WI38 (cell line): ENCODE measurements at regions not wholly inside any gene's neighbourhood (a gene's known extent, or its start where the extent isn't known, plus 50 kb on each side); places are given as distances from the start of the nearest gene placed in this dataset.
"Not testable (repeated sequence)": the region's sequence is repeated elsewhere in the genome, so short reads cannot be mapped to it uniquely, and the experiment has no call there.

ENCODE experiments used
- H3K4me3 ChIP-seq: 2 replicates; pipeline ENCODE4 v1.5.1; 2011; ENCODE audit warnings: low read depth, mild to moderate bottlenecking, control low read depth, low read length
- CTCF ChIP-seq: IDR thresholded peaks from 2 replicates; pipeline ENCODE4 v1.5.1; 2012; ENCODE audit warnings: low read depth, mild to moderate bottlenecking, control low read depth, low read length

DNA sequence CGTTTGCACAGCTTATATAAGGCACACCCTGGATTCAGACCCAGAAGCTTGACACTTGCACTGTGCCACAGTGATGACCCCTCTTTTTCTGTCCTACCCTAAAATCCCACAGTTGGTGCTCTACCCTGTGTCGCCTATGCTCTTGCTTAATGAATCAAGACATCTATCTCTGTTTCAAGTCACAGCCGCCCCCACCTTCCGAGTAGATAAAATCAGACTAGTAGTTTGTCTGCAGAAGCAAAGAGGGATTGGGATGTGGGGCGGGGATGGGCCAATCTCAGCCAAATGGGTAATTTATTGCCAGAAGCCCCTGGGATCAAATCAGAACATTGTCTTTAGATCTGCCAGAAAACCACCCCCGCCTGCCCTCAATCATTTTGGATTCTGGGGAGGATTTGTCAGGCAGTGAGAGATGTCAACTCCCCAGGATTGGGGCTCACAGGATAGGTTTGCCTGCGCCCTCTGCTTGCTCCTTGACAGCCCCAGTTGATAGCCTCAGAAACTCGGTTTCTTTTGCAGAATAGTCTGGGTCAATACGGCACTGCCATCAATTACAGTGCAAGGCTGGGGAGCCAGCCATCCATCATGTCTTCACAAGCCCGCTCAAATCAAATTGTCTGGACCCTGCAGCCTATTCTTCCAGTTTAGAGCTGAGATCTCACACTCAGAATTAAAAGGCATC, 520.8 kb downstream of the GRIN2A start:
- no peak for TF ChIP-seq CTCF
- H3K4me3 ChIP-seq, result no peak overlapping the region

- H3K4me3 ChIP-seq, result no peak overlapping the region
- no peak for TF ChIP-seq CTCF
These were observed 518.6 kb downstream of the GRIN2A start for GRCh38 chr16:9663588-9663987.

DNA sequence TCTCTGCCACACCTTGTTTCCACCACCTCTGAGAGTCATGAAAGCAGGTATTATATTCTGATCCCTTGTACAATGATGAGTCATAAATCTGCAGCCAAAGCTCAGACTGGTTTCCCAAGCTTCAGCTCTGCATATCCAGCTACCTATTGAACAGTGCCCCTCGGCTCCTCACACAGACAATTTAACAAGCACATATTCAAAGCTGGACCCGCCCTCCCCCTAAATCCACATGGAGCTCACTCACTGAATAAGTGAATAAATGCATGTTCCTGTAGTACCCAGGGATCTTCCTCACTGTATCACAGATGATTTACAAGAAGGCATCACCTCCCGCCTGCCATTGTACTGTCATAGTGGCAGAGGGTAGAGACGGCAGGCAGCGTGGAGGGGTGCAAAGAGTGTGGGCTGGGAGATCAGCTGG, 516.4 kb downstream of the GRIN2A start:
- no peak for TF ChIP-seq CTCF

DNA sequence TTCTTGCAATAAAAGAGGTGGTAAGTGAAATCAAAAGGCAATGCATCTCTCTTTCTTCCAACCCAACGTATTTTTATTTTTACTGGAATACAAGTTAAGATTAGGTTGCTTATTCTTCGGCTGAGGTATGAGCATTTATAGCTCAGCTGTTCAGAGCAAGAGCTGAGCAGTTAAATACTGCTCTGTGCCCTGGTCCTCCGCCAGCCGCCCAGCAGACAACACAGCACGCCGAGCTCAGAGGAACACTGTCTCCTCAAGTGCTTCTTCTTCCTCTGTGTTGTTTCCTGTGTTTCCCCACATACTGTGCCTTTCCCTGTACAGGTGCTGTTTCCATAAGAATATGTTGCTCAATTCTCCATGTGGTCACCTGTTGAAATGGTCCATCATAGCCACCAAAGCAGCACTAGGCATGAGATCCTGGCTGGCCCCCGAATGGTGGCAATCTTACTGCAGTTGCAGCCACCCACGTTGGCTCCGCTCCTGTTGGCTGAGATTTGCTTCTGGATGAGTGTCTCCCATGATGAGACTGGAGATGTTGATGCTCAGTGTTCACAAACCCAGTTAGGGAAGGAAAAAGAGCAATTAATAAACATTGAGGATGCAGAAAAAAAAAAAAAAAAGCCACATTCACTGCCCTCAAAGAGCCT, 515.3 kb downstream of the GRIN2A start:
- H3K4me3 ChIP-seq, result no peak overlapping the region
- TF ChIP-seq CTCF, result no peak

More for the DNA sequence above, 516.4 kb downstream of the GRIN2A start:
- H3K4me3 ChIP-seq, result no peak overlapping the region

DNA sequence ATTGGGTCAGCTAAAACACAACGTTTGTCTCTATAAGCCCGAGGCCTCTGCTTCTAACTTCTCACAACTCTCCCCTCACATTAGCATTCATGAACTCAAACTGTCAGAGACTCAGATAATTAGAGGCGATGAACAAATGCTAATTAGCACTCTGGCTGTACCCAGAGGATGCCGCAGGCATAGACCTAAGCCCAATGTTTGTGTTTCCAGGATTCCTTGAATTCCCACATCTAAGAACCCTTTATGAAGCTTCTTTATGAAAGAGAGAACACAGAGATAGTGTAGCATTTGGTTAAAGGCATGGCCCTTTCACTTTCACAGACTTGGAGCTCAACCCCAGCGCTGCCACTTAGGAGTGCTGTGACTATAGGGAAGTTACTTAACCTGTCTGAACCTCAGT, 512.2 kb downstream of the GRIN2A start:
- H3K4me3 ChIP-seq, result no peak overlapping the region
- no peak for TF ChIP-seq CTCF

- H3K4me3 ChIP-seq, result not testable (repeated sequence)
These were observed 511.6 kb downstream of the GRIN2A start for GRCh38 chr16:9670616-9671015.

DNA sequence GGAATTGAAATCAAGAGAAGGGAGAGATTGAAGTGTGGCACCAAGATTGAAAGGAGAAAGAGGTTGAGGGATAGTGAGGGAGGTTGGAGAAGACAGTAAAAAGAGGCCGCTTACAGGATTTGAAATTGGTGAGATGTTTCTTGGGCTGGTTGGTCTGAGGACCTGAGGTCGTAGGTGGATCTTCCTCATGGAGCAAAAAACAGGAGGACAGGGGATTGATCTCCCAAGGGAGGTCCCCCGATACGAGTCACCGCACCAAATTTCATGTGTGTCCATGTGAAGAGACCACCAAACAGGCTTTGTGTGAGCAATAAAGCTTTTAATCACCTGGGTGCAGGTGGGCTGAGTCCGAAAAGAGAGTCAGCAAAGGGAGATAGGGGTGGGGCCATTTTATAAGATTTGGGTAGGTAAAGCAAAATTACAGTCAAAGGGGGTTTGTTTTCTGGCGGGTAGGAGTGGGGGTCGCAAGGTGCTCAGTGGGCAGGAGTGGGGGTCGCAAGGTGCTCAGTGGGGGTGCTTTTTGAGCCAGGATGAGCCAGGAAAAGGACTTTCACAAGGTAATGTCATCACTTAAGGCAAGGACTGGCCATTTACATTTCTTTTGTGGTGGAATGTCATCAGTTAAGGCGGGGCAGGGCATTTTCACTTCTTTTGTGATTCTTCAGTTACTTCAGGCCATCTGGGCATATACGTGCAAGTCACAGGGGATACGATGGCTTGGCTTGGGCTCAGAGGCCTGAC, 505.5 kb downstream of the GRIN2A start:
- not testable (repeated sequence) for H3K4me3 ChIP-seq

GRCh38 chr16:9677301-9677653, 505.0 kb downstream of the GRIN2A start:
- H3K4me3 ChIP-seq, result no peak overlapping the region
- TF ChIP-seq CTCF, result no peak
